GM19043 (cell line): ENCODE measurements at regions not wholly inside any gene's neighbourhood (a gene's known extent, or its start where the extent isn't known, plus 50 kb on each side); places are given as distances from the start of the nearest gene placed in this dataset.
A peak's percentile ranks its signal among the peaks of the same experiment; 100 is the strongest.
"Not testable (repeated sequence)": the region's sequence is repeated elsewhere in the genome, so short reads cannot be mapped to it uniquely, and the experiment has no call there.

Source experiments
- ATAC-seq: cut with Tn5 transposase; IDR thresholded peaks from one replicate; pipeline ENCODE4 v1.9.1; 2021; ENCODE audit warnings: low read depth; ENCODE audit not compliant: unreplicated experiment

DNA sequence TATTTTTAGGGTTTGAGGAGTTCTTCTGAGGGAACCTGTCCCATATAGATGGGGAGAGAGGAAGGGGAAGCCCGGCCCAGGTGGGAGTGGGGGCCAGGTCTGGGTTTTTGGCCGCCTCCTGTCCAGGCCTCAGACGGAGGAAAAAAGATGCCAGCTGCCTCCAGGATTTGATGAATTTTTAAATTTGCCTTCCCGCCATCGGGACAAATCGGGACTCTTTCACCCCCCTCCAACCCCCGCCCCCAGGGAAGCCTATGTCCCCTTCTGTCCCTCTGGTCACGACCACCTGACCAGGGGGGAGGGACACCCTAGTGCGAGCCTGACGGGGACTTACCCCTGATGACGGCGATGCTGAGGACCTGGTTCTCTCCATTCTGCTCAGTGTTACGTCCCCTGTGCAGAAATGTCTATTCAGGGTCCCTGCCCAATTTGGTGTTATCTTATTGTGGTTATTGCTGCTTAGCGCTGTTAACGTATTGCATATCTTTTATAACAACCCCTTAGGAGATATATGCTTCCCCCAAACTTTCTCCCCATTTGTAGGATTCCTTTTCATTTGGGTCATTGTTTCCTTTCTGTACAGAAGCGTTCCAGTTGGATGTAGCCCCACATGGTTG lies 115.9 kb upstream of the GRK3 start:
- ATAC-seq, result no peak

DNA sequence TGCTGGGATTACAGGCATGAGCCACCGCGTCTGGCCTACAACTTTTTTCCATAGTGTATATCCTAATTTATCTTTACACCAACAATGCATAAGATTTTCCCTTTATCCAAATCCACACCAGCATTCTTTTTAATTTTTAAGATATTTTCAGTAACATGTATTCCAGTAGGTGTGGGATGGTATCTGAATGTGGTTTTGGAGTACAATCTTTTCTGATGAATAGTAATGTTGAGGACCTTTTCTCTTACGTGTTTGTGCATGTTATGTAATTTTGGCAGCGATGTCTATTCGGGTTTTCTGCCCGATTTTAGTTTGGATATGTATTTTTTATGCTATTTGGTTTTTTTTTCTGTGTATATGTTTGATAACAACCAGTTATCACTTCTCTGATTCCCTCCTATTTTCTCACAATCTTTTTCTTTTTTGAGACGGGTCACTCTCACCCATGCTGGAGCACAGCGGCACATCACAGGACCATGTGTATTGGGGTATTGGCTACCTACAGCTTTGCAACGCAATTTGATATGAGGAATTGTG lies 114.6 kb upstream of the GRK3 start:
- no peak for ATAC-seq

GRCh38 chr22:25451480-25452114 lies 112.9 kb upstream of the GRK3 start:
- ATAC-seq, result no peak

DNA sequence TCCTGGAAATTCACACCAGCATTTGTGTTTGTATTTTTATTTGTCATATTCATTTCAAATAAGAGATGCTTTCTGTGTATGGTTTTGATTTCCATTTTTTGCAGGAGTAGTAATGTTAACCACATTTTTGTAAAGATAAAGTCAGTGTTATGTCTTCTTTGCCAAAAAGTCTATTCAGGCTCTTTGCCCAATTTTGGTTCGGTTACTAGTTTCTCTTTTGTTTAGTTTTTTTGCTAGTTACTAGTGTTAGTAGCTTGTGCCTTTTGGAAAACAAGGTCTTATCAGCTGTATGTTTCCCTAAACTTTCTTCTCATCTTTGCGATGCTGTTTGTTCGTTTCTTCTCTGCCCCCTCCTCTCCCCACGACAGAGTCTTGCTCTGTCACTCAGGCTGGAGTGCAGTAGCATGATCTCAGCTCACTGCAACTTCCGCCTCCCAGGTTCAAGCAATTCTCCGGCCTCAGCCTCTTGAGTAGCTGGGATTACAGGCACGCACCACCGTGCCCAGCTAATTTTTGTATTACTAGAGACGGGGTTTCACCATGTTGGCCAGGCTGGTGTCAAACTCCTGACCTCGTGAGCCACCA lies 112.3 kb upstream of the GRK3 start:
- ATAC-seq, result no peak

GRCh38 chr22:25453058-25453457 lies 111.4 kb upstream of the GRK3 start:
- no peak for ATAC-seq

GRCh38 chr22:25453557-25453956 lies 110.9 kb upstream of the GRK3 start:
- ATAC-seq, result no peak

DNA sequence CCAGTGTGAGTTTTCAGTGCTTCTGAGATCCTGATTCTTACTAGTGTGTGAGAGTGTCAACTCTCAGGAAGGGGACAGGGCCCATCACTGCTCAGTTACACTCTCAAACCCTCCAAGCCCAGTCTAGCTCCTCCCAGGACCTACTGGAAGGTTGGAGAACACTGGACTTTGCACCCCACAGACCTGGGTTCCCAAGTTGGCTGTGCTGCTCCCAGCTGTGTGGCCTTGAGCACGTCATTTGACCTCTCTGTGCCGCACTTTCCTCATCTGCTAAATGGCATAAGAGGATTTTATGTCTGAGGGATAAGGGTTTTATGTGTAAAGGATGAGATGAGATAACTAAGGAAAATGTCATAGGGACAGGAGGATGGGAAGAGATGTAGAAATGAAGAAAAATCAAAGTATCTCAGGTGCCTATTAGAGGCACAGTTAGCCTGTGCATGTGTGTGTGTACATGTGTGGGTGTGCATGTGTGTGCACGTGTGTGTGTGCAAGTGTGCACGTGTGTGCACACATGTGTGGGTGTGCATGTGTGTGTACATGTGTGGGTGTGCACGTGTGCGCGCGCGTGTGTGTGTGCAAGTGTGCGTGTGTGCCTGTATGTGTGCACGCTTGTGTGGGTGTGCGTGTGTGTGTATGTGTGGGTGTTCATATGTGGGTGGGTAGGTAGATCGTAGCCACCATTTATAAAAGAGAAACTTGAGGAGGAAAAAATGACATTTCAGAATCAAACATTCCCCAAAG lies 108.0 kb upstream of the GRK3 start:
- not testable (repeated sequence) for ATAC-seq

- not testable (repeated sequence) for ATAC-seq
These were observed 105.8 kb upstream of the GRK3 start for GRCh38 chr22:25458631-25459030.

DNA sequence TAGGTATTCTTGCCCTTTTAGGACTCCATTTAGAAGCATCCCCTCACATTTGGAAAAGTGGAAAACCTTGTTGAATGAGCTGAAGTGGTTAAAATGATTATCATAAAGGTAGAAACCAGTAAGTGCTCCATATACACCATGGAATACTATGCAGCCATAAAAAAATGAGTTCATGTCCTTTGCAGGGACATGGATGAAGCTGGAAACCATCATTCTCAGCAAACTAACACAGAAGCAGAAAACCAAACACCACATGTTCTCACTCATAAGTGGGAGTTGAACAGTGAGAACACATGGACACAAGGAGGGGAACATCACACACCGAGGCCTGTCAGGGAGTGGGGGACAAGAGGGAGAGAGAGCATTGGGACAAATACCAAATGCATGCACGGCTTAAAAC lies 103.8 kb upstream of the GRK3 start:
- not testable (repeated sequence) for ATAC-seq

GRCh38 chr22:25461301-25461700 lies 103.2 kb upstream of the GRK3 start:
- ATAC-seq, result no peak

- ATAC-seq, result peak; percentile 78
These were observed 101.8 kb upstream of the GRK3 start for GRCh38 chr22:25462474-25463346.

DNA sequence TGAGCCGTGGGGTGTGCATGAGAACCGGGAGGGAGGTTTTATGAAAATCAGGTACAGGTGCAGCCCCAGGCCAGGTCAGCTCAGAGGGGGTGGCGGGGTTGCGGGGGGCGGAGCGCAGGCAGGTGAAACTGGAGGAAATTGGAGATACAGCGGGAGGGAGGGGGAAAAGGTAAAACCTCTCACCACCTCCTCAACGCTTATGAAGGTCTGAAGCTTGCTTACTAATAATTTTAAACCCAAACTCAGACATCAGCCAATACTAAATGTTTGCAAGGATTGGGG lies 101.2 kb upstream of the GRK3 start:
- ATAC-seq, result not testable (repeated sequence)

GRCh38 chr22:25464326-25464725 lies 100.1 kb upstream of the GRK3 start:
- not testable (repeated sequence) for ATAC-seq

DNA sequence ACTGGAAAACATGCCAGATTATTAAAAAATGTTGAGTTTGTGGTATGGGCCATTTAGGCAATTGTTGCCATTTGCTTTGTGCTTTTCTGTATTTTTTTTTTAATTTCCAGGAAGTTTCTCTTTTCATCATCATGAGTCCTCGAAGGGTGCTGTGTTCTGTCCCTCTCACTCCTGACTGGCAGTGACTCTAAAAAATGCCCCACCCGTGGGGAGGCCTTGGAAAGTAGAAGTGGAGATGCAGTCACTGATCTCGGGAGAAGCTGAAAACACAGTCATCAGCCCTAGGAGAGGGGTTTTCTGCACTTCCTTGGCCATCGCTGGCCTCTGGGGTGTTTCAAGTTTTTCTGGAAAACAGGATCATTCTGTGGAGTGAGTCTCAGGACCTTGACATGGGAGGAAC lies 98.5 kb upstream of the GRK3 start:
- no peak for ATAC-seq

DNA sequence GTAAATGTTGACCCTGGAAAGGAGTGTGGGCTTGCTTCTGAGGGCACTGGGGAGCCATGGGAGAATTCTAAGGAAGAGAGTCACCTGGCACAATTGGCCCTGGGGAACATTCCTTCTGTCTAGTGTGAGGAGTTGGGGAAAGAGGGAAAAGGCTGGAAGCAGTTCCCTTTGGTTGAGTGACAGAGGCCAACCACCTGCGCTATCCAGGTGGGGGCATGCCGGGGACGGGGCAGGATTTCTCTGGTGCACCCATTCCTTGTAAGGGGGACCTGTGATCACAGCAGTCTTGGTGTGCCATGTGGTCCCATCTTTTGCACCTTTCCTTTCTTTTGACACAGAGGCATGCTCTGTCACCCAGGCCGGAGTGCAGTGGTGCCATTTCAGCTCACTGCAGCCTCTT lies 92.1 kb upstream of the GRK3 start:
- ATAC-seq, result no peak

- no peak for ATAC-seq
These were observed 89.0 kb upstream of the GRK3 start for GRCh38 chr22:25475257-25476022.

DNA sequence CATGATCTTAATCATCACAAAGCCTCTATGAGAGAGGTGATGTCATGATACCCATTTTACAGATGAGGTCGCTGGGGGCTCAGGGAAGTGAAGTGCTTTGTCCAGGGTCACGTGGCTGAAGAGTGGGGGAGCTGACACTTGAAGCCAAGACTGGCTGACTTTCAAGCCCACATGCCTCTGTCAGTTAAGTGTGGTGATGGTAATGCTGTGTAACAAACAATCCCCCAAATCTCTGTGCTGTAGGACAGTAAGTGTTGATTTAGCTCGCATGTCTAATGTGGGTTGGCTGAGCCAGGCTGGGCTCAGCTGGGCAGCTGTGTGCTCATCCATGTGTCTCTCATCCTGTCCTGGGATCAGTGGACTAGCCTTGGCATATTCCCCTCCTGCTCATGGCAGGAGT lies 87.1 kb upstream of the GRK3 start:
- no peak for ATAC-seq

DNA sequence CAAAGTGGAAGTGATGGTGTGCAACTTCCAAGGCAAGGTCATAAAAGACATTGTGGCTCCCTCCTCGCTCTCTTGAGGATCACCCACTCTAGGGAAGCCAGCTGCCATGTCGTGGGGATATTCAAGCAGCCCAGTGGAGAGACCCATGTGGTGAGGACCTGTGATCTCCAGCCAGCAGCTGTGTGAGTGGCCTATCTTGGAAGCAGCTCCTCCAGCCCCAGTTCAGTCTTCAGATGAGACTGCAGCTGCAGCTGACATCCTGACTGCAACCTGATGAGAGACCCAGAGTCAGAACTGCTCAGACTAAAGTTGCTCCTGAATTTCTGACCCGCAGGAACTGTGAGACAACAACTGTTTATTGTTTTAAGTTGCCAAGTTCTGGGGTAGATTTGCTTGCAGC lies 86.4 kb upstream of the GRK3 start:
- ATAC-seq, result no peak

- no peak for ATAC-seq
These were observed 85.9 kb upstream of the GRK3 start for GRCh38 chr22:25478528-25478927.

- ATAC-seq, result not testable (repeated sequence)
These were observed 83.6 kb upstream of the GRK3 start for GRCh38 chr22:25480868-25481267.
